ENCODE measurements at regions not wholly inside any gene's neighbourhood (a gene's known extent, or its start where the extent isn't known, plus 50 kb on each side); places are given as distances from the start of the nearest gene placed in this dataset.
"Not testable (repeated sequence)": the region's sequence is repeated elsewhere in the genome, so short reads cannot be mapped to it uniquely, and the experiment has no call there.

- Histone ChIP-seq H3K79me2 (ENCODE audit: control insufficient read depth, low read length) (no peaks in the 10 kb centered on the region), H3K4me1 (ENCODE audit: control insufficient read depth, low read length) (no peaks in the 10 kb centered on the region), H3K27ac (ENCODE audit: low read depth, low read length) (no peak overlapping the region), H3F3A (ENCODE audit: control insufficient read depth, insufficient read depth) (no peaks in the 10 kb centered on the region), H3K36me3 (ENCODE audit: control insufficient read depth, low read length) (no peaks in the 10 kb centered on the region), H3K9me3 (ENCODE audit: control insufficient read depth, insufficient read depth, low read length) (no peaks in the 10 kb centered on the region), H3K9me2 (replicated peaks; ENCODE audit: control insufficient read depth, low read length) (no peaks in the 10 kb centered on the region; the same call in 1 of the 2 replicates), H3K4me2 (ENCODE audit: low read length) (no peak overlapping the region), H4K20me1 (ENCODE audit: control insufficient read depth, insufficient read depth, low read depth, low read length) (no peaks in the 10 kb centered on the region), H3K27me3 (ENCODE audit: control insufficient read depth, low read length) (no peaks in the 10 kb centered on the region), H3K4me3 (ENCODE audit: low read length) (no peak overlapping the region)
- TF ChIP-seq, protein P1, sequence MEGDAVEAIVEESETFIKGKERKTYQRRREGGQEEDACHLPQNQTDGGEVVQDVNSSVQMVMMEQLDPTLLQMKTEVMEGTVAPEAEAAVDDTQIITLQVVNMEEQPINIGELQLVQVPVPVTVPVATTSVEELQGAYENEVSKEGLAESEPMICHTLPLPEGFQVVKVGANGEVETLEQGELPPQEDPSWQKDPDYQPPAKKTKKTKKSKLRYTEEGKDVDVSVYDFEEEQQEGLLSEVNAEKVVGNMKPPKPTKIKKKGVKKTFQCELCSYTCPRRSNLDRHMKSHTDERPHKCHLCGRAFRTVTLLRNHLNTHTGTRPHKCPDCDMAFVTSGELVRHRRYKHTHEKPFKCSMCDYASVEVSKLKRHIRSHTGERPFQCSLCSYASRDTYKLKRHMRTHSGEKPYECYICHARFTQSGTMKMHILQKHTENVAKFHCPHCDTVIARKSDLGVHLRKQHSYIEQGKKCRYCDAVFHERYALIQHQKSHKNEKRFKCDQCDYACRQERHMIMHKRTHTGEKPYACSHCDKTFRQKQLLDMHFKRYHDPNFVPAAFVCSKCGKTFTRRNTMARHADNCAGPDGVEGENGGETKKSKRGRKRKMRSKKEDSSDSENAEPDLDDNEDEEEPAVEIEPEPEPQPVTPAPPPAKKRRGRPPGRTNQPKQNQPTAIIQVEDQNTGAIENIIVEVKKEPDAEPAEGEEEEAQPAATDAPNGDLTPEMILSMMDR (IDR thresholded peaks at IDR 0.05; ENCODE audit: low read depth, low read length, poor library complexity, severe bottlenecking) = no peak
- no peak for TF ChIP-seq EZH2phosphoT487 (IDR thresholded peaks at IDR 0.05; ENCODE audit: borderline replicate concordance, low read length)
Observed at GRCh38 chr13:55038230-55038629, 2009.6 kb downstream of the OLFM4 start.

DNA sequence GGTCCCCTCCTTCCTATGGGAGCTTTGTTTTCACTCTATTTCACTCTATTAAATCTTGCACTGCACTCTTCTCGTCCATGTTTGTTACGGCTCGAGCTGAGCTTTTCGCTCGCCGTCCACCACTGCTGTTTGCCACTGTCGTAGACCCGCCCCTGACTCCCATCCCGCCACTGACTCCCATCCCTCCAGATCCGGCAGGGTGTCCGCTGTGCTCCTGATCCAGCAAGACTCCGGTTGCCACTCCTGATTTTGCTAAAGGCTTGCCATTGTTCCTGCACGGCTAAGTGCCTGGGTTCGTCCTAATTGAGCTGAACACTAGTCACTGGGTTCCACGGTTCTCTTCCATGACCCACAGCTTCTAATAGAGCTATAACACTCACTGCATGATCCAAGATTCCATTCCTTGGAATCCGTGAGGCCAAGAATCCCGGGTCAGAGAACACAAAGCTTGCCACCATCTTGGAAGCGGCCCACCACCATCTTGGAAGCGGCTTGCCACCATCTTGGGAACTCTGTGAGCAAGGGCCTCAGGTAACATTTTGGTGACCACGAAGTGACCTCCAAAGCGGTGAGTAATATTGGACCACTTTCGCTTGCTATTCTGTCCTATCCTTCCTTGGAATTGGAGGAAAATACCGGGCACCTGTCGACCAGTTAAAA, 2025.4 kb downstream of the OLFM4 start:
- not testable (repeated sequence) for H3K4me1 ChIP-seq (ENCODE audit: control insufficient read depth, low read length); H3K4me3 ChIP-seq (ENCODE audit: low read length); H3K9me3 ChIP-seq (ENCODE audit: control insufficient read depth, insufficient read depth, low read length); H3K36me3 ChIP-seq (ENCODE audit: control insufficient read depth, low read length); H3K27me3 ChIP-seq (ENCODE audit: control insufficient read depth, low read length); H3K27ac ChIP-seq (ENCODE audit: low read depth, low read length); H3K79me2 ChIP-seq (ENCODE audit: control insufficient read depth, low read length); H3K4me2 ChIP-seq (ENCODE audit: low read length); H3F3A ChIP-seq (ENCODE audit: control insufficient read depth, insufficient read depth); H3K9me2 ChIP-seq (replicated peaks; ENCODE audit: control insufficient read depth, low read length); H4K20me1 ChIP-seq (ENCODE audit: control insufficient read depth, insufficient read depth, low read depth, low read length)

GRCh38 chr13:55055666-55056065, 2027.1 kb downstream of the OLFM4 start:
- not testable (repeated sequence) for H3K36me3 ChIP-seq (ENCODE audit: control insufficient read depth, low read length); H4K20me1 ChIP-seq (ENCODE audit: control insufficient read depth, insufficient read depth, low read depth, low read length); H3K79me2 ChIP-seq (ENCODE audit: control insufficient read depth, low read length); H3K27ac ChIP-seq (ENCODE audit: low read depth, low read length); H3K4me3 ChIP-seq (ENCODE audit: low read length); H3K9me3 ChIP-seq (ENCODE audit: control insufficient read depth, insufficient read depth, low read length); H3K4me2 ChIP-seq (ENCODE audit: low read length); H3K4me1 ChIP-seq (ENCODE audit: control insufficient read depth, low read length); H3K27me3 ChIP-seq (ENCODE audit: control insufficient read depth, low read length); H3F3A ChIP-seq (ENCODE audit: control insufficient read depth, insufficient read depth); H3K9me2 ChIP-seq (replicated peaks; ENCODE audit: control insufficient read depth, low read length)

DNA sequence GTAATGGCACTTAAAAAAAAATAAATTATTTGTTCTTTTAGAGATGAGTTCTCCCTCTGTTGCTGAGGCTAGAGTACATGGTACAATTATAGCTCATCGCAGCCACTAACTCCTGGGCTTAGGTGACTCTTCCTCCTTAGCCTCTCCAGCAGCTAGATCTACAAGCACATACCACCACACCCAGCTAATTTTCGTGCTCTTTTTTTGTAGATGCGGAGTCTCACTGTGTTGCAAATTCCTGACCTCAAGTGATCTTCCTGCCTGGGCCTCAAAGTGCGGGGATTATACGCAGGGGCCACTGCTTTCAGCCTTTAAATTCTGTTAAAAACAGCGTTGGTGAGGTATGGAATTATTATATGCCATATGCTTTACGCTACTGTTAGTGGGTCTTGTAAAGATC, 2034.0 kb downstream of the OLFM4 start:
- Histone ChIP-seq H3K4me1 (ENCODE audit: control insufficient read depth, low read length) (no peaks in the 10 kb centered on the region), H3K27ac (ENCODE audit: low read depth, low read length) (no peak overlapping the region), H3K4me2 (ENCODE audit: low read length) (no peak overlapping the region), H4K20me1 (ENCODE audit: control insufficient read depth, insufficient read depth, low read depth, low read length) (no peaks in the 10 kb centered on the region), H3K9me2 (replicated peaks; ENCODE audit: control insufficient read depth, low read length) (no peaks in the 10 kb centered on the region), H3K4me3 (ENCODE audit: low read length) (no peak overlapping the region), H3F3A (ENCODE audit: control insufficient read depth, insufficient read depth) (no peaks in the 10 kb centered on the region), H3K79me2 (ENCODE audit: control insufficient read depth, low read length) (no peaks in the 10 kb centered on the region), H3K36me3 (ENCODE audit: control insufficient read depth, low read length) (no peaks in the 10 kb centered on the region), H3K27me3 (ENCODE audit: control insufficient read depth, low read length) (no peaks in the 10 kb centered on the region), H3K9me3 (ENCODE audit: control insufficient read depth, insufficient read depth, low read length) (no peaks in the 10 kb centered on the region)
- TF ChIP-seq EZH2phosphoT487 (IDR thresholded peaks at IDR 0.05; ENCODE audit: borderline replicate concordance, low read length) = no peak
- TF ChIP-seq, protein P1 (IDR thresholded peaks at IDR 0.05; ENCODE audit: low read depth, low read length, poor library complexity, severe bottlenecking) = no peak
